GM20431 (cell line): ENCODE measurements at regions not wholly inside any gene's neighbourhood (a gene's known extent, or its start where the extent isn't known, plus 50 kb on each side); places are given as distances from the start of the nearest gene placed in this dataset.
"Not testable (repeated sequence)": the region's sequence is repeated elsewhere in the genome, so short reads cannot be mapped to it uniquely, and the experiment has no call there.

ENCODE experiments used
- in situ Hi-C: fragments of 300-500 bp; cut with MseI, MboI; formaldehyde crosslinking; loops from one replicate; pipeline ENCODE4 v1.15.0; 2020; ENCODE audit warnings: low sequenced_read_pairs; ENCODE audit not compliant: unreplicated experiment

- in situ Hi-C loops, result no loop called here
Observed at GRCh38 chr4:155012469-155012868, 196.0 kb upstream of the NPY2R start.

DNA sequence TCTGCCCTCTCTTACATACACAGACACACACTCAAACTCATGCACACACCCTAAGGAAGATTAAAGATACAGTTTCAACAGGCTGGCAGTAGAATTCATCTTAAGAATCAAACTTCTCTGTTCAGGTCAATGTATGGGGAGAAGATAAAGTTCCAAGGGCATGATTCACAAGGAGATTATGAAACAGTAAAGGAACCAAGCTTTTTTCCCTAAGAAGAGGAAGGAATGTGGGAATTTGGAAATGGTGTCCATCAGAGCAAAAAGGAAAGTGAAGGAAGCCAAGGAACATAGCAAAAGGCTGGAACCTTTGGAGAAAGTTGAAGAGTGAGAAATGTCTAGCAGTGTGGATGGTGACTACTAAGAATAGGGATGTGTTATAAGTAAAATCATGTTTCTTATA, 191.0 kb upstream of the NPY2R start:
- in situ Hi-C loops, result no loop called here

DNA sequence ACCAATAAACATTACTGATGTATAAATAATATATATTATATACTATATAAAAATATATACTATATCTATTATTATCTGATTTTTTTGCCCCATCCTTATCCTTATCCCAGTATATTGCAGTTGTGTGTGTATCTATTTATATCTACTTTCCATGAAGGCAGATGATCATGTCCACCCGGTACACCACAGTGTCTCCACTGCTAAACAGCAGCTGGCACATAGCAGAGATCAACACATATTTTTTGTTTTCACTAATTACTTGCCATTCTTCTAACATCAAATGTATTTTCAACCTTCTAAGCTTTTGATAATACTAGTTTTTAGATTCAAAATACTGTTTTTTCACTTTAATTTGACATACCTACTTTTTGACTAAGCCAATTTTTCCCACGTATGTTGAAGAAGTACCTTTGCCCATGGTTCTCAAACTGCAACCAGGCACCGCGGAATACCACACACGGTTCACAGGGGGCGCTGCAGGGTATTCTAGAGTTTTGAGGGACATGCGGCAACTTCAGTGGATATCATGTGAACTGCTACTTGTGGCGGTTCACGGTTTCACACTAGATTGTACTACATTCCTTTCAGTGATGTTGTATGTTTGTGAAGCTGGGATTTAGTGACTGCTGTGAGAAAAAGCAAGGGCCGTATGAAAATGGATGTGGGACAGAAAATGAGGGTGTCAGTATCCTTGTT, 182.5 kb upstream of the NPY2R start:
- in situ Hi-C loops, result no loop called here

- in situ Hi-C loops, result no loop called here
Observed at GRCh38 chr4:155026715-155027114, 181.7 kb upstream of the NPY2R start.

GRCh38 chr4:155032521-155033229, 175.8 kb upstream of the NPY2R start:
- in situ Hi-C loops, result no loop called here

DNA sequence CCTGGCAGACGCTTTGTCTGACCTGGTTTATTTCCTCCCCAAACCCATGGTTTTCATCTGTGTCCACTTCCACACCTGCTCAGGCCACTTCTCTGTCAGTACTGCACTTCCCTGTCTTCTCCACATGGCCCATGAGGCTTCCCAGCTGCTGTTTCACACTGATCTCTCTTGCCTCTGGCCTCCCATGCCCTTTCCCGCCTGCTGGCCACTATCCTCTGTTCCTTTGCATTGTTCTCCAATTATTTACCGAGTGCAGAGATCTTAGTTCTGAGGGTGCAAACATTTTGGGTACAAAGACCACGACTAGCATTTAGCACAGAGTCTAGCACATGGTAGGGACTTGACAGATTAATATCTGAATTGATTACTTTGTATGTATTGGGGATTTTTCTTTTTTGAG, 174.8 kb upstream of the NPY2R start:
- in situ Hi-C loops, result no loop called here

DNA sequence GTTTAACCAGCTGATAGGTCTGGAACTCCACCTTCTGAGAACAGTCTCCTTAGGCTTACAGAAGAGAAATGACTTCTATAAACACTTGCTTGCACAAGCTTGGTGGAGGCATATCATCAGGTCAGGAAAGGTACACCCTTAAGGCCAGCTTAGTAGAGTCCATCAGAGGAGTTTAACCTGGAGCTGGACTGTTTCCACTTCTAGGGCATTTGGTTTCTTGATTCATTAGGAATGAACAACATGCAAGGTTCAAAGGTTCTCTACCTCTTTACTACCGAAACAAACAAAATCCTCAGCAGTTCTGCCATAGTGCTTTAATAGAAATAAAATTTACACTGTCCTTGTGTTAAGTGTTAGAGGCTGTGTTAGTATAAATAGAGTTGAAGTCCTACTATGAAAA, 171.4 kb upstream of the NPY2R start:
- in situ Hi-C loops, result no loop called here

GRCh38 chr4:155038459-155038858, 170.0 kb upstream of the NPY2R start:
- in situ Hi-C loops, result no loop called here

DNA sequence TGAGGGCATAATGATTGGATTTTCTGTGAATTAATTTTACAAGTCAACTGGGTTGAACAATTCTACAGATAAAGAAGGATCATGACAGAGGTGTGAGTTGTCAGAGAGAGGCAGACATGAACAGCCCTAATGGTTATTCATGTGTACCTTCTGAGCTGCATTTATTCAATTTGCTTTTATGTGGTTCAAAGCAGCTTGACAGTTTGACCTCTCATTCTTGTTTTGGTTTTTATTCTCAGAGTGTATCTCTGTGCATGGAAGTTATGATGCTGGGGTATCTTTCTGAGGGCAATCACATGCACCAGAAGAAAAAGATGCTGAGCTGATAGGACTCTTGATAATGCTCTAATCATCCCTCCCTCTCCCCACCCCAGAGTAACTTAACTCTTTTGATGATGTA, 169.3 kb upstream of the NPY2R start:
- in situ Hi-C loops, result no loop called here

GRCh38 chr4:155040031-155040430, 168.4 kb upstream of the NPY2R start:
- in situ Hi-C loops, result no loop called here

GRCh38 chr4:155042014-155042413, 166.4 kb upstream of the NPY2R start:
- in situ Hi-C loops, result no loop called here

DNA sequence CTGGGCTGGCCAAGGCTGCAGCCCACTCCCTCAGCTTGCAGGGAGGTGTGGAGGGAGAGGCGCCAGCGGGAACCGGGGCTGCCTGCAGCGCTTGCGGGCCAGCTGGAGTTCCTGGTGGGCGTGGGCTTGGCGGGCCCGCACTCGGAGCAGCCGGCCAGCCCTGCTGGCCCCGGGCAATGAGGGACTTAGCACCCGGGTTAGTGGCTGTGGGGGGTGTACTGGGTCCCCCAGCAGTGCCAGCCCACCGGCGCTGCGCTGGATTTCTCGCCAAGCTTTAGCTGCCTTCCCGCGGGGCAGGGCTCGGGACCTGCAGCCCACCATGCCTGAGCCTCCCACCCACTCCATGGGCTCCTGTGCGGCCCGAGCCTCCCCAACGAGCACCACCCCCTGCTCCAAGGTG, 164.2 kb upstream of the NPY2R start:
- in situ Hi-C loops, result not testable (repeated sequence)

- in situ Hi-C loops, result no loop called here
Observed at GRCh38 chr4:155047755-155048154, 160.7 kb upstream of the NPY2R start.

DNA sequence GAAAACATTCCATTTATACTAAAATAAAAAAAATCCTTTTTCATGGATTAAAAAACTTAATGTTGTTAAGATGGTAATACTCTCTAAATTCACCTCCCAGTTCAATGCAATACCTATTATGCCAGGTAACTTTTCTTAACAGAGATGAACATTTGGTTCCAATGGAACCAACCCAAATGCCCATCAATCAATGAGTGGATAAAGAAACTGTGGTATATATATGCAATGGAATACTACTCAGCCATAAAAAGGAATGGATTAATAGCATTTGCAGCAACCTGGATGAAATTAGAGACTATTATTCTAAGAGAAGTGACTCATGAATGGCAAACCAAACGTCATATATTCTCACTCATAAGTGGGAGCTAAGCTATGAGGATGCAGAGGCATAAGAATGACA, 154.4 kb upstream of the NPY2R start:
- in situ Hi-C loops, result not testable (repeated sequence)

GRCh38 chr4:155060419-155060818, 148.0 kb upstream of the NPY2R start:
- in situ Hi-C loops, result no loop called here

DNA sequence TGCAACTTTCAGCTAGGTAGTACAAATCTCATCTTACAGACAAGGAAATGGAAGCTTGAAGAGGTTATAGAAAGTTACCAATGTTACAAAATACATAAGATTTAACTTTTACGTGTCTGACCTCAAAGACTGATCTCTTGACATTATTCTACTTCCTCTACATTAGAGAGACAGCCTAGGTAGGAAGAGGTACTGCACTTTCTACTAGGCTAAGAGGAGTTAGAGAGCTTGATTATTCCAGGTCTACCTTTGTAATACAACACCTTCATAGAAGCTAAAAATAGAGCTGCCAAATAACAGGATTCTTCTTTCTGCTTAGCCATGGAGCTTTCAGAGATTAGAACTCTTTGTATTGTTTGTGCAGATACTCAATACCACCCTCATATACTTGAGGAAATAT, 147.6 kb upstream of the NPY2R start:
- in situ Hi-C loops, result no loop called here

GRCh38 chr4:155062948-155063347, 145.5 kb upstream of the NPY2R start:
- in situ Hi-C loops, result no loop called here

- in situ Hi-C loops, result not testable (repeated sequence)
Observed at GRCh38 chr4:155064934-155065333, 143.5 kb upstream of the NPY2R start.

- in situ Hi-C loops, result no loop called here
Observed at GRCh38 chr4:155066871-155067270, 141.6 kb upstream of the NPY2R start.

- in situ Hi-C loops, result no loop called here
Observed at GRCh38 chr4:155071962-155072361, 136.5 kb upstream of the NPY2R start.

GRCh38 chr4:155072417-155072816, 136.0 kb upstream of the NPY2R start:
- in situ Hi-C loops, result no loop called here

DNA sequence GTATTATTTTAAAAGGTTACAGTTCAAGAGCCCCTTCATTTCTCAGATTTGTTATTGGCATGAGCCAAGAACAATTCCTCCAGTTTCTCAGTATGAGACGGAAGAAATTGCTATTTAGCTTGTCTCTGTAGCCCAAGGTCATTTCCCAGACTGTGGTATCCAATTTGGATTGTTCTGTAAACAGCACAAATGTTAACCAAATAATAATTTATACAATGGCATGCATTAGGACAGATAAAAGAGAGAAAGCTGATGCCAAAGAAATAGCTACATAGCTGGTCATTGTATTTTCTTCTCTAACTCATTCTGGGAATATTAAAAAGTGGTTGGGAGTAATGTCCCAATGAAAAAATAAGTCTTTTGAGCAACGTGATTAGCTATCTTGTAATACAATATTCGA, 134.6 kb upstream of the NPY2R start:
- in situ Hi-C loops, result no loop called here
